ENCODE measurements at regions not wholly inside any gene's neighbourhood (a gene's known extent, or its start where the extent isn't known, plus 50 kb on each side); places are given as distances from the start of the nearest gene placed in this dataset.

GRCh38 chr1:90189889-90190288 is 195.0 kb downstream of the ZNF326 start:
- FAIRE-seq, result no peak

GRCh38 chr1:90187323-90187585 is 192.3 kb downstream of the ZNF326 start:
- FAIRE-seq, result no peak

DNA sequence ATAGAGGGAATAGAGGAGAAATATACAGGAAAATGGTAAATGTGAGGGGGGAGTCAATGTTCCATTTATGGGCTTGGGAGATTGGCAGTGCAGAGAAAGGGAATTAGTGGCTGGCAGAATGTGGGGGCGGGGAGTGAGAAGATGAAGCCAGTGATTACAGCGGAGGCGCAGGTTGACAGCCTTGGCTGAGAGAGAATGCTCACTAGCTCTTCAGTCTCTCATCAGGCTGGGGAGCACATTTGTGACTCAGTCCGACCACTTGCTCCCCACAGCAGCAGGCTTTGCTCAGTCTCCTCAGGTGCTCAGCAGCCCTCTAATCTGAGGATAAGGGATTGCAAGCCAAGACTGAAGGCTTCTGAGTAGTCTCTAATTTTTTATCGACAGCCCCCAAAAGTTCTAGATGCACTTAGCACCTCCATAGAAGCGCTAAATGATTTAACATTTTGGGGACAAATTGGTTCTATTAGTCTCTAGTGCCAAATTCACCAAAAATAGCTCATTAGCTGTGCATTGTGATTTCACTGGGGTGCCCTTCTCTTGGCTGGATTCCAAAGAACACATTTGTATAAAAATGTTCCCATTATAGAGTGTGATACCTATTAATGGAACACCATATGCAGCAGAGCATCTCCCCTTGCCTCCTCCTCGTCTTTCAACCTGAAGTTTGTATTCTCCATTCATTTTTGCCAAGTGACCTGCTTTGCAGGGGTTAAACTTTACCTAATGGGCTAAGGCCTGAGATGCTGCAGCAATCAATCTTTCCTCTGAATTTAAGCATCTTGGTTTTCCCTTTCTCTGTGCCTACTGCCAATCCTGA is 191.8 kb downstream of the ZNF326 start:
- FAIRE-seq, result no peak

- no peak for FAIRE-seq
Measured at GRCh38 chr1:90176530-90176929, 181.6 kb downstream of the ZNF326 start.

- FAIRE-seq, result no peak
Measured at GRCh38 chr1:90175490-90176167, 180.7 kb downstream of the ZNF326 start.

- no peak for FAIRE-seq
Measured at GRCh38 chr1:90174246-90174645, 179.3 kb downstream of the ZNF326 start.

DNA sequence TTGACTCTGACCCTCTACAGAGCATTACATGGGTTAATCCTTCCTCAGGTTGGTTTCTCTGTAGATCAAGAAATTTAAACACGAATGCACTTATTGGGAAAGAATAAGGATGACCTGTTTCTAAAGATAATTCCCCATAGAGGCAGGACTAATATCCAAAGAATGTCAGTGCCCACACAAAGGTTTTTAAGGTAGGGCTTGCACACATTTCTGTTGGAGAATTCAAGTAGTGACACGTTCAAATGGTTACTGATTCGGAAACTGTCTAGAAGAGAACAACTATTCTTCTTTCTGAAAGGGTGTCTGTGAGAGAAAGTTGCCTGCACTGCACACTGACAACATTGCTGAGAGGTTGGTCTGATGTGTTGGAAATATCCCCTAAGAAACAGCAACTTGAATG is 167.3 kb downstream of the ZNF326 start:
- FAIRE-seq, result no peak

DNA sequence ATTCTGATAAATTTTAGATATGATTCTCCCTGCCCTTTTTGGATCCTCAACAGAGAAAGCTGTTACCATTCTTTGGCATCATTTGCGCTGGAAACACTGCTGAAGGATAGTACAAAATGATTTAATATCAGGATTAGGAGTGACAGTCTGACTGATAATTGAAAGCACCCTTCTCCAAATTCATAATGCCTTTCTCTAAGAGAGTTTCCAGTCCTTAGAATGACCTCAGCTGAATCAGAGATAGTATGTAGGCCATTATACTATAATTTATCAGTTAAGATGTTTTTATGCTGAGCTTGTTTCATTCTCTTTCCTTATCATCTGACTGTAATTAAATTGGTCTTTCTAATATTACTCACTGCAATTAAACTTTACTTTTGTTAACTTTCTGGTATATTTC is 166.7 kb downstream of the ZNF326 start:
- no peak for FAIRE-seq

DNA sequence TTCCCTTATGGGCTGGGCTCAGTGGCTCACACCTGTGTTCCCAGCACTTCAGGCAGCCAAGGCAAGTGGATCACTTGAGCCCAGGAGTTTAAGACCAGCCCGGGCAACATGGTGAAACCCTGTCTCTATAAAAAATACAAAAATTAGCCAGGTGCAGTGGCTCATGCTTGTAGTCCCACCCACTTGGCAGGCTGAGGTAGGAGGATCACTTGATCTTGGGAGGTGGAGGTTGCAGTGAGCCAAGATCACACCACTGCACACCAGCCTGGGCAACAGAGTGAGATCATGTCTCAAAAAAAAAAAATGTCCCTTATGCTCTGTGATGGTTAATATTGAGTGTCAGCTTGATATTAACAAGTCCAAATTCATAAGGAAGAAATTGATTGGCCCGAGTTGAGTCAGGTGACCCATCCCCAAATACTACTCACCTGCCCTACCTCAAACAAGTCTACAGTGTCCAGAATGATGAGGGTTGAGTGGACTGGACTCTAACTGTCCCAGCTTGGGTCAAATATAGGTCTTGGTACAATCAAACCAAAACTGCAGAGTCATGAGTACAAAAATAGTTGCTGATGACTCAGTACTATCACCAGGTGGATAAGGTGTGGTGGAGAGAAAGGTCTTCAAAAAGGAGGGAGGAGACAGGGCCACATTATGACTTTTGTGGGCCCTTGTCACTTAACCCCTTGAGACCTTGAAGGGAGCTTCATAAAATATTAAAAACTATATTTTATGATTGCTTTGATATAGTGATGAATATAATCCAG is 161.0 kb downstream of the ZNF326 start:
- no peak for FAIRE-seq

- no peak for FAIRE-seq
Measured at GRCh38 chr1:90154711-90155110, 159.8 kb downstream of the ZNF326 start.

DNA sequence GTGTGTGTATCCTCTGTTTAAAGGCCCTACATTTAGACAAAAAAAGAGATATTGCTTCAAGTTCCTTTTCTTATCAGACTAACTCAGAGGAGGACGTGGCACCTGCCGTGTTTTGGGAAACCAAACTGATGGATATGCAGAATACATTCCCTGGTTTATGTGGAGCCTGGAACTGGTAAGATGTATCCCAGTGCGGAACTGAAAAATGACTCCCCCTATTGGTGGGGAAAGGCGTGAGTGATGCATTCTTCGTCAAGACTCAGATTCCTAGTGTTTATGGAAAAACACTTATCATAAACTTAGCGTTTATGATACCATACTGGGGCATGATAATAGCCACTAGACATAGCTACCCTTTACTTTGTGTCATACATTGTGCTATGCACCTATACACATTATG is 154.2 kb downstream of the ZNF326 start:
- no peak for FAIRE-seq

- FAIRE-seq, result no peak
Measured at GRCh38 chr1:90147093-90147492, 152.2 kb downstream of the ZNF326 start.

GRCh38 chr1:90144820-90145219 is 149.9 kb downstream of the ZNF326 start:
- no peak for FAIRE-seq

DNA sequence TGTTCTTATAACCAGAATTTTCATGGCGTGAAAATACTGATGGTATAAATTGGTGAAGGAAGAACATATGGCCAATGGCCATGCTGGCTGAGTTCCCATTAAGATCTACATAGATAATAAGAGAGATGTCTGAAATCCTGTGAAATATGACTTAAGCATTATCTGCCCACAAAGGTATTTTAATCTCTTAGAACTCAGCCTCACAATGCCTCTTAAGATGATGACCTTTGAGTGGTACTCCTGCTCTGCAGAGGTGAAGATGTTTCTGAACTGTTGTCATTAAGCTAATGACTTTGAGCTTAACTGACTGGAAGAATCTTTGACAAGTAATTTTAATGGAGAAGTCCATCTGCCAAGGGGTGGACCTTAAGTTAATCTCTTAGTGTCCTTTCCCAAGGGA is 148.7 kb downstream of the ZNF326 start:
- FAIRE-seq, result no peak

DNA sequence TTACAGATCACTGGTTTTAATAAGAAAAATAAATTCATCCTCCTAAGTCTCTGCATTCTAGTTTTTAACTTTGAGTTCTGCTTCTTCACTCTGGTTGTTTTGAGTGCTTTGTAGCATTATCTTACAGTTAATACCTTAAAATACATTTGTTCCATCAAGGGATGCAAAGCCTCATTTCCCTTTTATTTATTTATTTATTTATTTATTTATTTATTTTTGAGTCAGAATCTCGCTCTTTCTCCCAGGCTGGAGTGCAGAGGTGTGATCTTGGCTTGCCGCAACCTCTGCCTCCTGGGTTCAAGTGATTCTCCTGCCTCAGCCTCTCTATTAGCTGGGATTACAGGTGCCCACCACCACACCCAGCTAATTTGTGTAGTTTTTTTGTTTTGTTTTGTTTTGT is 147.8 kb downstream of the ZNF326 start:
- FAIRE-seq, result no peak

DNA sequence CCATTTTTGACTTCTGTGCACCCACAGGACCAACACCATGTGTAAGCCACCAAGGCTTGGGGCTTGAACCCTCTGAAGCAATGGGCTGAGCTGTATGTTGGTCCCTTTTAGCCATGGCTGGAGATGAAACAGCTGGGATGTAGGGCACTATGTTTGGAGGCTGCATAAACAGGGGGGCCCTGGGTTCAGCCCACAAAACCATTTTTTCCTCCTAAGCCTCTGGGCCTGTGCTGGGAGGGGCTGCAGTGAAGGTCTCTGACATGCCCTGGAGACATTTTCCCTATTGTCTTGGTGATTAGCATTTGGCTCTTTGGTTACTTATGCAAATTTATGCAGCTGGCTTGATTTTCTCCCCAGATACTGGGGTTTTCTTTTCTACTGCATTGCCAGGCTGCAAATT is 144.9 kb downstream of the ZNF326 start:
- no peak for FAIRE-seq

DNA sequence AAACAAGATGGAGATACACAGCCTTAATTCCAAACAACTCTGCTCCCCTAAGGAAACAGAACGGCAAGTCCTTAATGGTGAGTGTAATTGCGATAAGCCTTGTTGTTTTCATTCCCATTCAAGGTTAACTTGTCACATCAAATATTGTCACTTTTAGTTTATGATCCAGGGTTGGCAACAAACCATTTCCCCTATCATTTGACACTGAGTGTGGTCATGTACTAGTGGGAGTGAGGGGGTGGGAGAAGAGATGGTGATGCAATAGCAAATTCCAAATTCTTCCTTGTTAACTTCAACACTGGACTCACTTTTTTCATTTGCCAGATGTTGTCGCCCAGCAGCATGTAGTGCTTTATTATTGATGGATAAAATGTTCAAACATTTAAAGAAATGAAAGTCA is 140.4 kb downstream of the ZNF326 start:
- FAIRE-seq, result no peak

DNA sequence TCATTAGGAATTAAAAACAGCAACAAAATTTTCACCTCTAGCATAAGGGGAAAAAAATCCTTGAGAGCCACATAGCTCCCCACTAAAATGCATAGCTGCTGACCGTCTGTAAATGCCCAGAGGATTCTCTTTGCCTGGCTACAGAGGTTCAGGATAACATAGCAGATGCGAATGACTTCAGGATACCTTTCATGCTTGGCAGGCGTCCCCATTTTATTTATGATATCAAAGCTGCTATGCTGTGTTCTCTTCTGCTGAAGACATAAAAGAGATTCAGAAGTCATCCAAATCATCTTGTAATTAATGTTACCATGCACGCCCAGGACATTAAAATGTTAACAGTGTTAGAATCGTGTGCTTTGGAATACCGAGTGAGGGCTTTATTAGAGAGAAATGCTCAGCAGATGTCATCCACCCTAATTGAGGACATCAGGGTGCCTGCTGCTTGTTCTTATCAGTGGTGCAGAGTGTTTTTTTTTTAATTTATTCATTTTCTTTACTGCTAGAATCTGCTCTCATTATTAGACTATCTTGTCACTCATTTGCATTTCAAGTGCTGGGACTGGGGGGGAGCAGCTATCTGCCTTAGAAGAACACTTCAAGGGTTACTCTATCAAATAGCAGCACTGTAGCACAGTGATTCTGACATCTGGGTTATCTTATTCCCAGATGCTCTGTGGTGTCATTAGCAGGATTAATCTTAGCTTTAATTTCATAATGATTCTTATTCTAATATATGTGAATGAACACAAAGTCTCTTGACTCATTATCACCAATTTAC is 139.5 kb downstream of the ZNF326 start:
- no peak for FAIRE-seq

DNA sequence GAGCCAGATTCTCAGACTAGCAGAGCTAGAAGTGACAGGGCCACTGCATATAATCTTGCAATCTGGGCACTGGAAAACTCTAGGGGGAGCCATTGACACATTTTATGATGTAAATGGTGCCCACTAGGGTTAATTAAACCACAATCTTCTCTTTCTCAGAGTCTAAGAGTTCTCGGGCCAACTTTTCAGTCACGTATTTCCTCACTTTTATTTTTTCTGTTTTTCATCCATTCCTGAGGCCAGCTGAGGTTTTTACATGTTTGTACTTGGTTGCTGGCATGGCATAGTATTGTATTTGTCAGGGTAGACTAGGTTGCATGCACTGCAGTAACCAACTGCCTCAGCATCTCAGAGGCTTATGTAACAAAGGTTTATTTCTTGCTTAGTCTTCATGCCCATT is 138.2 kb downstream of the ZNF326 start:
- FAIRE-seq, result no peak

DNA sequence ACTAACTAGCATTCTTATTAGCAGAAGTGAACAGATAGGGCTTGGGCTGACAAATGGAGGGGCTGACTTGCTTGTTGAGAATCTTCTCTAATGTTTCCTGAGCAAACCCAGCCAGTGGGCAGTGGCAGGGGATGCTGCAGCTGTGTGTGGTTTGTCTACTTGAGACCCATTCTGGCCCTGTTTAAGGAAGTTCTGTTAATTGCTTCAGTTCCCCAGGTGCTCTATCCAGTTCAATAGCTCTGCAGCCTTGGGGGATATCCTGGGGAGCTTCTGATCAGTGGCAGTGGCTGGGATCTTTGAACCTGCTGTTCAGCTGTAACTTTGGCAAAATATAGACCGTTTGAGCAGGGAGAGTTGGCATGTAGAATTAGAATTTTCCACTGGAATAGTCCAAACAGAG is 137.4 kb downstream of the ZNF326 start:
- FAIRE-seq, result no peak

GRCh38 chr1:90127288-90127953 is 132.5 kb downstream of the ZNF326 start:
- FAIRE-seq, result no peak

GRCh38 chr1:90126834-90127233 is 131.9 kb downstream of the ZNF326 start:
- no peak for FAIRE-seq

Data from endometrium (tissue), 2 donors.